ENCODE measurements at regions not wholly inside any gene's neighbourhood (a gene's known extent, or its start where the extent isn't known, plus 50 kb on each side); places are given as distances from the start of the nearest gene placed in this dataset.

GRCh38 chr15:70494852-70495571 lies 268.3 kb downstream of the UACA start:
- H3K27me3 Mint-ChIP-seq (ENCODE audit: low read depth), result no peaks in the 10 kb centered on the region
- peaks cover 71% of the 10 kb centered on the region for H3K4me1 Mint-ChIP-seq (ENCODE audit: low read depth)
- no peaks in the 10 kb centered on the region for H3K9me3 Mint-ChIP-seq
- DNase-seq (no peak), ATAC-seq (peak; percentile 60 to 67)
- H3K4me3 Mint-ChIP-seq, result no peak overlapping the region
- no peaks in the 10 kb centered on the region for H3K36me3 Mint-ChIP-seq (ENCODE audit: insufficient read depth)

- no peak for ATAC-seq
- no peak for DNase-seq
- no peaks in the 10 kb centered on the region for H3K36me3 Mint-ChIP-seq (ENCODE audit: insufficient read depth)
- no peaks in the 10 kb centered on the region for H3K9me3 Mint-ChIP-seq
- no peaks in the 10 kb centered on the region for H3K27me3 Mint-ChIP-seq (ENCODE audit: low read depth)
- no peak overlapping the region for H3K4me3 Mint-ChIP-seq
- H3K4me1 Mint-ChIP-seq (ENCODE audit: low read depth), result peaks cover 69% of the 10 kb centered on the region
Observed at GRCh38 chr15:70494517-70494851, 268.9 kb downstream of the UACA start.

- Mint-ChIP-seq H3K9me3 (no peaks in the 10 kb centered on the region), H3K4me1 (ENCODE audit: low read depth) (peaks cover 69% of the 10 kb centered on the region), H3K27me3 (ENCODE audit: low read depth) (peaks cover 3% of the 10 kb centered on the region), H3K36me3 (ENCODE audit: insufficient read depth) (no peaks in the 10 kb centered on the region), H3K4me3 (no peak overlapping the region)
- DNase-seq, result no peak
- ATAC-seq, result no peak
Observed at GRCh38 chr15:70493787-70494516, 269.4 kb downstream of the UACA start.

GRCh38 chr15:70493376-70493775 lies 270.0 kb downstream of the UACA start:
- Mint-ChIP-seq H3K4me3 (no peak overlapping the region), H3K9me3 (no peaks in the 10 kb centered on the region), H3K4me1 (ENCODE audit: low read depth) (peaks cover 73% of the 10 kb centered on the region), H3K27me3 (ENCODE audit: low read depth) (peaks cover 5% of the 10 kb centered on the region), H3K36me3 (ENCODE audit: insufficient read depth) (no peaks in the 10 kb centered on the region)
- ATAC-seq (no peak), DNase-seq (no peak)

GRCh38 chr15:70492240-70493177 lies 270.8 kb downstream of the UACA start:
- peaks cover 5% of the 10 kb centered on the region for H3K27me3 Mint-ChIP-seq (ENCODE audit: low read depth)
- DNase-seq (peak; percentile 75), ATAC-seq (peak; percentile 65 to 69)
- H3K4me3 Mint-ChIP-seq, result peak overlapping the region; percentile 74
- peaks cover 79% of the 10 kb centered on the region for H3K4me1 Mint-ChIP-seq (ENCODE audit: low read depth)
- H3K36me3 Mint-ChIP-seq (ENCODE audit: insufficient read depth), result no peaks in the 10 kb centered on the region
- no peaks in the 10 kb centered on the region for H3K9me3 Mint-ChIP-seq

GRCh38 chr15:70491641-70492040 lies 271.7 kb downstream of the UACA start:
- DNase-seq (no peak), ATAC-seq (no peak)
- Mint-ChIP-seq H3K27me3 (ENCODE audit: low read depth) (peaks cover 5% of the 10 kb centered on the region), H3K4me1 (ENCODE audit: low read depth) (peaks cover 77% of the 10 kb centered on the region), H3K4me3 (peak overlapping the region; percentile 74), H3K9me3 (no peaks in the 10 kb centered on the region), H3K36me3 (ENCODE audit: insufficient read depth) (no peaks in the 10 kb centered on the region)

GRCh38 chr15:70491201-70491621 lies 272.1 kb downstream of the UACA start:
- peaks cover 78% of the 10 kb centered on the region for H3K4me1 Mint-ChIP-seq (ENCODE audit: low read depth)
- DNase-seq (no peak), ATAC-seq (peak in 1 of 2 donors; percentile 16)
- no peaks in the 10 kb centered on the region for H3K36me3 Mint-ChIP-seq (ENCODE audit: insufficient read depth)
- H3K9me3 Mint-ChIP-seq, result no peaks in the 10 kb centered on the region
- peaks cover 5% of the 10 kb centered on the region for H3K27me3 Mint-ChIP-seq (ENCODE audit: low read depth)
- peak overlapping the region; percentile 17 for H3K4me3 Mint-ChIP-seq

GRCh38 chr15:70490838-70491155 lies 272.6 kb downstream of the UACA start:
- Mint-ChIP-seq H3K4me3 (no peak overlapping the region), H3K4me1 (ENCODE audit: low read depth) (peaks cover 80% of the 10 kb centered on the region), H3K9me3 (no peaks in the 10 kb centered on the region), H3K27me3 (ENCODE audit: low read depth) (peaks cover 5% of the 10 kb centered on the region), H3K36me3 (ENCODE audit: insufficient read depth) (no peaks in the 10 kb centered on the region)
- ATAC-seq (no peak), DNase-seq (no peak)

- no peaks in the 10 kb centered on the region for H3K36me3 Mint-ChIP-seq (ENCODE audit: insufficient read depth)
- peaks cover 77% of the 10 kb centered on the region for H3K4me1 Mint-ChIP-seq (ENCODE audit: low read depth)
- no peaks in the 10 kb centered on the region for H3K9me3 Mint-ChIP-seq
- DNase-seq (no peak), ATAC-seq (no peak)
- no peak overlapping the region for H3K4me3 Mint-ChIP-seq
- peaks cover 5% of the 10 kb centered on the region for H3K27me3 Mint-ChIP-seq (ENCODE audit: low read depth)
Observed at GRCh38 chr15:70490148-70490837, 273.1 kb downstream of the UACA start.

GRCh38 chr15:70488941-70489848 lies 274.2 kb downstream of the UACA start:
- Mint-ChIP-seq H3K4me1 (ENCODE audit: low read depth) (peaks cover 67% of the 10 kb centered on the region), H3K4me3 (no peak overlapping the region), H3K27me3 (ENCODE audit: low read depth) (peaks cover 10% of the 10 kb centered on the region), H3K9me3 (no peaks in the 10 kb centered on the region), H3K36me3 (ENCODE audit: insufficient read depth) (no peaks in the 10 kb centered on the region)
- no peak for DNase-seq
- no peak for ATAC-seq

GRCh38 chr15:70488002-70488605 lies 275.3 kb downstream of the UACA start:
- Mint-ChIP-seq H3K4me1 (ENCODE audit: low read depth) (peaks cover 56% of the 10 kb centered on the region), H3K27me3 (ENCODE audit: low read depth) (peaks cover 19% of the 10 kb centered on the region), H3K9me3 (no peaks in the 10 kb centered on the region), H3K36me3 (ENCODE audit: insufficient read depth) (no peaks in the 10 kb centered on the region), H3K4me3 (no peak overlapping the region)
- DNase-seq (peak; percentile 73), ATAC-seq (no peak)

GRCh38 chr15:70487387-70487740 lies 276.0 kb downstream of the UACA start:
- H3K4me1 Mint-ChIP-seq (ENCODE audit: low read depth), result peaks cover 49% of the 10 kb centered on the region
- no peaks in the 10 kb centered on the region for H3K9me3 Mint-ChIP-seq
- H3K4me3 Mint-ChIP-seq, result no peak overlapping the region
- peaks cover 24% of the 10 kb centered on the region for H3K27me3 Mint-ChIP-seq (ENCODE audit: low read depth)
- no peaks in the 10 kb centered on the region for H3K36me3 Mint-ChIP-seq (ENCODE audit: insufficient read depth)
- DNase-seq, result no peak
- ATAC-seq, result no peak

Measured in activated T-cell treated with anti-CD3 and anti-CD28 coated beads, Interleukin-2, amount 50 U/mL, for 4 hours (primary cell).